SKM-1 (cell line): ENCODE measurements at regions not wholly inside any gene's neighbourhood (a gene's known extent, or its start where the extent isn't known, plus 50 kb on each side); places are given as distances from the start of the nearest gene placed in this dataset.

Experiments
- DNase-seq: peaks from one replicate; lab custom pipeline; 2025; ENCODE audit not compliant: unreplicated experiment; lab: John Stamatoyannopoulos, UW

DNA sequence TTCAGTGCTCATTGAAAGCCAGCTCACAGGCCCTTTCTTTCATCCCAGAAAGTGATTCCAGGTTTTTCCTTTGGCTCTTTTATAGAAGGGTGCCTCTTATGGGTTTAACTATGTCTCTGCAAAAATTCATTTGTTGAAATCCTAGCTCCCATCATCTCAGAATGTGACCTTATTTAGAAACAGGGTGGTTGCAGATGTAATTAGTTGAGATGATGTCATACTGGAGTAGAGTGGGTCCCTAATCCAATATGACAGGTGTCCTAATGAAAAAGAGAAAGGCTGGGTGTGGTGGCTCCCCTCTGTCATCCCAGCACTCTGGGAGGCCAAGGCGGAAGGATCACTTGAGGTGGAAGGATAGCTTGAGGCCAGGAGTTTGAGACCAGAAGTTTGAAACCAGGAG is 64.2 kb upstream of the FAM20A start:
- no peak for DNase-seq

DNA sequence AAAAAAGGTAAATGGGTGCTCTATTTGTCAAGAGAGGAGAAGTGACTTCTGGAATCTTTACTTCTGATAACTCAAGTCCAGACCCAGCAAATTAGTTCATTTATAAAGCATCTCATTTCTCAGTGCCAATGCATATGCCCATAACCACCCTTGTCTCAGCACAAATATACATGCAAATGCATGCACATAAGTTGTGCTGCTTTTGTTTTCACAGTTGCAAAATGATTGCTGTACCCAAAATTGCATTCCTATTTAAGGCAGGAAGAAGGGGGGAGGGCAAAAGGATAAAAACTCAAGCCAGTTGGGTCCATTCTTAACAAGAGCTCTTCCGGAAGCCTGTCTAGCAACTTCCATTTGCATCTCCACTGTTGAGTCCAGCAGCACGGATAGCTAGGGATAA is 61.3 kb upstream of the FAM20A start:
- DNase-seq, result no peak

DNA sequence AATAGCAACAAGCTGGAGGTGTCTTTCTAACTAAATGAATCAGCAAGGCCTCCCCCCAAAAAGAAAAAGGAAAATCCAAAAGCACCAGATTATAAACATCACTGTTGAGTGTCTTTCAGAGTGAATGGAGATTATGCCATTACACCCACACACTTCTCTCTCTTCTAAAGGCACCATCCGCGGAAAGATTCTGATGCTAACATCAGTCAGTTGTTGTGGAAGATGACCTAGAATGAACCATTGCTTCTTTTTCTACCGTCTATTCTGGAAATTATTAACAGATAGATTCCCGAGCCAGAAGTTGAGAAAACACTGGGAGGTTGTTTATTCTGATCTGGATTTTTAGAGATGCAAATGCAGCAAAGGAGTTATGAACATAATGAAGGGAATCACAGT is 60.9 kb upstream of the FAM20A start:
- no peak for DNase-seq

DNA sequence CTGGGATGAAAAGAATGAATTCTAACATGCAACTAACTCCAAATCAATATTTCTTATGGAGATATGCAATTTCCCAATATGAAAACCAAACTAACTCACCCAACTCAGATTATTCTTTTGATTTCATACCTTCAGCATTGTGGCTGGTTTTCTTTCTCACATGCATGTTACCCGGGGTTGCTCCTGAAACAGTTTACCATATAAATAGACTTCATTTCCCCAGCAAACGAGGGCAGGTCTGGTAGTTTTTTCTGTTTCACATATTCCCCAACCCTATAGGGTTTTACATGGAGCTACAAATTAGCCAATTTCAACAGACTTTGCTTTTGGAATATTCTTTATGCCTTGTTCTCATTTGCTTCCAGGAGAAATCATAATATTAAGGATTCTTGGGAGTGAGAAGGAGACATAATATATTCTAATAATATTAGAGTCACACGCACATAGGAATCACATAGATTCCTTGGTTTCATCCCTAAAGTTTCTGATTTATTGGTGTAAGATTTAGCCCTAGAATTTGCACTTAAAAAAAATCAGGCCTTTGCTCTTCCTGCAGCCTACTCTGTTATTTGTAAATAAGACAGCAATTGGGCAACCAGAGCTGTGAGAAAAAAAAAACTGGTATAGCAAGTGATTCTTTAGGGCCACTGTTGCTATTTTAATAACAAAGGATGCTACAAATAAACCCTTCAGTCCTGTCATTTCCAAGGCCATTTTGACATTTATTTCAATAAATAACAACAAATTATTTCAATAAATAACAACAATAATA is 60.3 kb upstream of the FAM20A start:
- DNase-seq, result no peak

DNA sequence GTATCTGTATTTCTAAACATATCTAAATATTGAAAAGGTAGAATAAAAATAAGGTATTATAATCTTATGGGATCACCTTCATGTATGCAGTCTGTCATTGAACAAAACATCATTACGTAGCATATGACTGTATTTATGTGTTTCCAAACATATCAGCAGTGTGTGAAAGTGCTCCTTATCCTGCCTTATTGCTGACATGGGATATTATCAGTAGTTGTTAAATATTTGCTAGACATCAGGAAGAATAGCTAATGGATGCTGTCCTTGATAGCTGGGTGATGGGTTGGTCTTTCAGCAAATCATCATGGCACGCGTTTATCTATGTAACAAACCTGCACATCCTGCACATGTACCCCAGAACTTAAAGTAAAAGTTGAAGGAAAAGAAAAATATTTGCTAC is 59.1 kb upstream of the FAM20A start:
- DNase-seq, result no peak

DNA sequence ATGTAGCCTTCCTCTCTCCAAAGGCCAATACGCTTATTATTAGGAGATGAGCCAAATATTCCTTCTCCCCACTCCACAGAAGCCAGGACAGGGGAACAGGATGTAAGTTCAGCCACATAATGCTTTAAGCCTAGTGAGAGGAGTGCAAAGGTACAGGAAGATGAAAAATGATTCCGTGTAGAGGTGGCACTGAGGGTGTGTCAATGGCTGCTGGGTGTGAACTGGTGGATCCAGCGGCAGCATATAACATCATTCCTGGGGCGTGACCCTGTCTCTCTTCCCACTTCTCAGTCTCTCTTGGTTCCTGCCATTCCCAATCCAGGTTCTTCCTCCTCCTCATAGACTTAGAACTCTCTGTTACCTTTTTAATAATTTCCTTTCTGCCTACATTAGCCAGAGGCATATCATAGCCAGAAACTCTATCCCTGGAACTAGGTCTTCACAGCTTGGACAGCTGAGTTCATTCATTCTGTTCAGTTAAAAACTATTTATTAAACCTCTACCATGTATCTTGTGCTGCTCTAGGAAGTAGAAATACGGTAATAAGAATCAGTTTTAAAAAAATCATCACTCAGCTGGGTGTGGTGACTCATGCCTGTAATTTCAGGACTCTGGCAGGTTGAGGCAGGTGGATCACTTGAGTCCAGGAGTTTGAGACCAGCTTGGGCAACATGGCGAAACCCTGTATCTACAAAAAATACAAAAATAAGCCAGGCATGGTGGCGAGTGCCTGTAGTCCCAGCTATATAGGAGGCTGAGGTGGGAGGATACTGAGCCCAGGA is 58.0 kb upstream of the FAM20A start:
- no peak for DNase-seq

DNA sequence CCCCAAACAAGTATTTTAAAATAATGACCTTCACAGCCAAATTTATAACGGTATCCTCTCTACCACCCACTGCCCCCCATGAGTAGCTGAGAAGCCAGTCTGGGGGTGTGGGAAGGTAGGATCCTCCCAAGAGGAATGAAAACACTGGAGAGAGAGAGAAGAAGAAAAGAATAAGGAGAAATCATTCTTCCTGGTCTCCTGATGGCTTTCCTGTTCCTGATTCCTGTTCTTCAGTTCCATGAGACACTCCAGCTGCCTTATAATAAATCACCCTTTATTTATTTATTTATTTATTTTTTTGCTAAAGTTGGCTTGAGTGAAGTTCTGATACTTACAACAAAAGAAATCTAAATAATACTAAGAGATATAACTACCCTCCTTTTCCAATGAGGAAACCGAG is 56.4 kb upstream of the FAM20A start:
- no peak for DNase-seq

DNA sequence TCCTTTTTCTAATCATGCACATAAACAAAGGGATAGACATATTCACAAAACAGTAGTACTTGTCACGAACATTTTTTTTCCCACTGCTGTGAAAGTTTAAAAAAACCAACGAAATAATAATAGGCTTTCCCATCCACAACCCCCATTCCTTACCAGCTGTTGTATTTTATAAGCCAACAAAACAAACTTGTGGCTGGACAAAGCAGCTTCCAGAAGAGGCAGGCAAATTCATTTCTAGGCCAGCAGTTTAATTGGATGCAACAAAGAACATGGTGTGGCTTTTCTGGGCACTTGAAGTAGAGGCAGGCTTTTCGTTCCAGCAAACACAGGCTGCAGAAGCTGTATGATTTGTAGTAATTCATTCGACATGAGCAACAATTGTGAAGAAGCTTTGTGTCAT is 56.0 kb upstream of the FAM20A start:
- DNase-seq, result no peak

DNA sequence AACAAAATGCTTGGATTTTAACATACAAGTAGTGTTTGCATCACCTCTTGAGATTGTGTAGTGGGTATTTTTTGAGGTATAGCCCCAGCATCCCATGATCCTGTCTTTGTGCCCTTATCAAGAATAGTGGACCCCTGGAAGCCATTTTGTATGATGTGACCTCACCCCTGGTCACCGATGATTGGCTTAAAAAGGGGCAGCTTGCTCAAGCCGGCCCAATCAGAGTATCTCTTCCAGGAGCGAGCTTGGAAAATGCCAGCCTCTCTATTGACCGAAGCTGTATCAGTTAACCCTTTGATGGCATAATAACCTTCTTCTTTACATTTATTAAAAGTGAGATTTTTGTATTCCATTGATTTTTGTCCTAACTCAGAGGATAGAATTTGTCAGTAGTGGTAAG is 55.5 kb upstream of the FAM20A start:
- DNase-seq, result no peak
